Nephron (organoid): ENCODE measurements at regions not wholly inside any gene's neighbourhood (a gene's known extent, or its start where the extent isn't known, plus 50 kb on each side); places are given as distances from the start of the nearest gene placed in this dataset.

Source experiments
- H3K27ac Mint-ChIP-seq, 3 experiments: 2 replicates each; pipeline ENCODE4 v1.8.0; 2020; ENCODE audit warnings: mixed read lengths in 3 of 3, mild to moderate bottlenecking in 2 of 3, moderate library complexity in 1 of 3
- H3K27me3 Mint-ChIP-seq: 2 replicates; pipeline ENCODE4 v1.8.0; 2021; ENCODE audit warnings: low read depth, mild to moderate bottlenecking, moderate library complexity, mixed read lengths
- H3K36me3 Mint-ChIP-seq: 2 replicates; pipeline ENCODE4 v1.8.0; 2020; ENCODE audit warnings: low read depth, mixed read lengths
- H3K4me1 Mint-ChIP-seq: 2 replicates; pipeline ENCODE4 v1.8.0; 2020; ENCODE audit warnings: mixed read lengths
- H3K4me3 Mint-ChIP-seq, 3 experiments: 2 replicates each; pipeline ENCODE4 v1.8.0; 2020; ENCODE audit warnings: mild to moderate bottlenecking in 3 of 3, mixed read lengths in 3 of 3, moderate library complexity in 2 of 3
- H3K9me3 Mint-ChIP-seq: 2 replicates; pipeline ENCODE4 v1.8.0; 2020; ENCODE audit warnings: mixed read lengths
- TF ChIP-seq, protein P1 (sequence below), 3 experiments: fragments of 200-600 bp; sonication (generic); IDR thresholded peaks; one replicate each; pipeline ENCODE4 v1.5.0; 2021; ENCODE audit warnings: antibody characterized with exemption in 3 of 3; ENCODE audit not compliant: unreplicated experiment in 3 of 3

DNA sequence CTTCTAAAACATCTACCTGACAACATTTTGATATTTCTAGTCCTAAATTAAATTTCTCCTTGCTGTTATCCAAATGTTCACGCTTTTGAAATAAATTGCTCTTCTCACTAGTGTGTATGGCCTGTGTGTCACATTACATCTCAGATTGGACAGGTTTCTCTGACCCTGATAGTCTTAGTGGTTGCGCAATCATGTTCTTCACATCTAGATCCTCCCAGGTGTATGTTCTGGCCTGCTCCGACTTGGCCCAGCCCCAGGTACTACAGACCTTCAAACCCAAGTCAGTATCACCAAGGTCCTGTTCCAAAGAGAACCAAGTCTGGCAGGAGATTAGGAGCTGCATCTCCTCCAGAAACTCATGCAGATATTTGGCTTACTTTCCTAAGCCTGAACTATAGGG lies 209.5 kb downstream of the ASCL1 start:
- Mint-ChIP-seq H3K27me3 (no peaks in the 10 kb centered on the region), H3K4me1 (no peaks in the 10 kb centered on the region), H3K9me3 (no peaks in the 10 kb centered on the region), H3K4me3 (no peak overlapping the region), H3K27ac (no peak overlapping the region), H3K36me3 (no peaks in the 10 kb centered on the region)
- TF ChIP-seq, protein P1, sequence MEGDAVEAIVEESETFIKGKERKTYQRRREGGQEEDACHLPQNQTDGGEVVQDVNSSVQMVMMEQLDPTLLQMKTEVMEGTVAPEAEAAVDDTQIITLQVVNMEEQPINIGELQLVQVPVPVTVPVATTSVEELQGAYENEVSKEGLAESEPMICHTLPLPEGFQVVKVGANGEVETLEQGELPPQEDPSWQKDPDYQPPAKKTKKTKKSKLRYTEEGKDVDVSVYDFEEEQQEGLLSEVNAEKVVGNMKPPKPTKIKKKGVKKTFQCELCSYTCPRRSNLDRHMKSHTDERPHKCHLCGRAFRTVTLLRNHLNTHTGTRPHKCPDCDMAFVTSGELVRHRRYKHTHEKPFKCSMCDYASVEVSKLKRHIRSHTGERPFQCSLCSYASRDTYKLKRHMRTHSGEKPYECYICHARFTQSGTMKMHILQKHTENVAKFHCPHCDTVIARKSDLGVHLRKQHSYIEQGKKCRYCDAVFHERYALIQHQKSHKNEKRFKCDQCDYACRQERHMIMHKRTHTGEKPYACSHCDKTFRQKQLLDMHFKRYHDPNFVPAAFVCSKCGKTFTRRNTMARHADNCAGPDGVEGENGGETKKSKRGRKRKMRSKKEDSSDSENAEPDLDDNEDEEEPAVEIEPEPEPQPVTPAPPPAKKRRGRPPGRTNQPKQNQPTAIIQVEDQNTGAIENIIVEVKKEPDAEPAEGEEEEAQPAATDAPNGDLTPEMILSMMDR (IDR thresholded peaks at IDR 0.05; ENCODE audit: unreplicated experiment in 3 of 3): no peak

DNA sequence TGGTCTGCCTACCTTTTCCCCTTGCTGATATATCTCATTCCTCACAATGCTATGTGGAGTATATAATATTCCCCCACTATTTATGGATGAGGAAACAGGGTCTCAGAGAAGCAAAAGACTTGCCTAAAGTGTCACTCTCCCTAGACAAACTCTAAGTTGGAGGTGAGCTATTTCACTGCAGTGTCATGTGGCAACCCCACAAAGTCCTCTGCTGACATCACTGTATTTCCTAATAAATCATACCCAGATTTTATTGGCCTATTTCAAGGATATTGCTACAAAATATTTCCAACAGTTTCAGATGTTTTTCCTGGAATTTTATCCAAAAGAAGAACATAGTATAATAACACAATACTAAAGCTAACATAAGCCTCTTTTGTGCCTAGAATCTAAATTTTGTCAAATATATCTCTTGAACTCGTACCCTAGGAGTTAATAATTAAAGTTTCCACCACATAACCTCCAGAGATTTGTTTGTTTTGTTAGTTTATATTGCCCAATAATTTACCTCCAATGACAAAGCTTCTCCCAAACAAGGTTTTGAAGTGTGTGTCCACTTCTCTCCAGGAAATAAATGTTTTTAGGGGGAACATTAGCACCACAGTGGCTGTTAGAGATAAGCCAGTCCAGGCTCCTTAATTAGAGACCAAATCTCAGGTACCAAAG lies 215.1 kb downstream of the ASCL1 start:
- H3K4me3 Mint-ChIP-seq: no peak overlapping the region
- H3K27ac Mint-ChIP-seq: no peak overlapping the region

DNA sequence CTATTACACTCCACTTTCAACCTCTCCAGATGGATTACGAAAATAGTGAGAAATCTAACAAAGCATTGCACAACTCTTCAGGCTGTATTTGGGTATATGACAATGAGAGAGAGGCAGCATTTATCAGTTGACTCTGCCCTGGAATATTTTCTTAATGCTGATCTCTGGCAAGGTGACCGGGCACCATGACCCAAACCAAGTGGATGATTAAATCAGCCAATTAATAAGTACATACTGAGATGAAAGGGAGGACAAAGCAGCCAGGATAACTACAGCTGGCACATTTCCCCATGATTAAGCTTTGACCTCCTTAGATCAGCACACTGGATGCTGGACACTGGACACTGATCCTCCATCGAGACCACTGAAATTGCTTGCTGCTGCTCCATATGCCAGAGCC lies 218.2 kb downstream of the ASCL1 start:
- Mint-ChIP-seq H3K36me3 (no peaks in the 10 kb centered on the region), H3K4me1 (no peaks in the 10 kb centered on the region), H3K9me3 (no peaks in the 10 kb centered on the region), H3K27me3 (no peaks in the 10 kb centered on the region), H3K27ac (no peak overlapping the region), H3K4me3 (no peak overlapping the region)
- TF ChIP-seq, protein P1 (IDR thresholded peaks at IDR 0.05; ENCODE audit: unreplicated experiment in 3 of 3): no peak

More for the DNA sequence above, 215.1 kb downstream of the ASCL1 start:
- H3K27me3 Mint-ChIP-seq: no peaks in the 10 kb centered on the region
- TF ChIP-seq, protein P1 (IDR thresholded peaks at IDR 0.05; ENCODE audit: unreplicated experiment in 3 of 3): no peak
- no peaks in the 10 kb centered on the region for H3K4me1 Mint-ChIP-seq
- H3K36me3 Mint-ChIP-seq: no peaks in the 10 kb centered on the region
- no peaks in the 10 kb centered on the region for H3K9me3 Mint-ChIP-seq

DNA sequence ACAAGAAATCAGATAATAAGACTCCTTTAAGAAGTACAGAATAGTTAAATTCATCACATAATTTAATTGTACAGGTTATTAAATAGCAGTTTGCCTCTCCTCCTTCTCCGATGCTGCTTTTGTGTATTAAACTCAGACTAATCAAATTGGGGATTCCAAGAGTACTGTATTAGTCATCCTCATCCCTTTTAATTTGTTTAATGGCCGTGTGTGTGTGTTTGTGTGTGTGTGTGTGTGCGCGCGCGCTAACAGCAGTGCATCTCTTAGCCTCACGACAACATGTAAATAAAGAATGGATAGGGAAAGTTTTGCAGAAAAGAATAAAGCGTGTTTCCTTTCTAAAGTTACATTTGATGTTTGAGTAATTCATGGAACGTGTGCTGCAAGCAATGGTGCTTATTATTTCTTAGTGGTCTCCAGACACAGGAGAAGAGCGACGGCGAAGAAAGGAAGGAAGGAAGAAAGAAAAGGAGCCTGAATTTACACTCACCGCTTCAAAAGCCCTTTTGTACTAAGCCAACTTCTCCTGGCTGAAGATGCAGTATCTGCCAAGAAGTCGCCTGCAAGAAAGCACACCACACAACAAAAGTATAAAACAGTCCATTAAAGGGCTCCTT lies 220.3 kb downstream of the ASCL1 start:
- H3K27ac Mint-ChIP-seq: no peak overlapping the region
- H3K9me3 Mint-ChIP-seq: no peaks in the 10 kb centered on the region
- no peaks in the 10 kb centered on the region for H3K36me3 Mint-ChIP-seq
- TF ChIP-seq, protein P1 (IDR thresholded peaks at IDR 0.05; ENCODE audit: unreplicated experiment in 3 of 3): no peak
- H3K4me3 Mint-ChIP-seq: no peak overlapping the region
- no peaks in the 10 kb centered on the region for H3K4me1 Mint-ChIP-seq
- H3K27me3 Mint-ChIP-seq: no peaks in the 10 kb centered on the region

DNA sequence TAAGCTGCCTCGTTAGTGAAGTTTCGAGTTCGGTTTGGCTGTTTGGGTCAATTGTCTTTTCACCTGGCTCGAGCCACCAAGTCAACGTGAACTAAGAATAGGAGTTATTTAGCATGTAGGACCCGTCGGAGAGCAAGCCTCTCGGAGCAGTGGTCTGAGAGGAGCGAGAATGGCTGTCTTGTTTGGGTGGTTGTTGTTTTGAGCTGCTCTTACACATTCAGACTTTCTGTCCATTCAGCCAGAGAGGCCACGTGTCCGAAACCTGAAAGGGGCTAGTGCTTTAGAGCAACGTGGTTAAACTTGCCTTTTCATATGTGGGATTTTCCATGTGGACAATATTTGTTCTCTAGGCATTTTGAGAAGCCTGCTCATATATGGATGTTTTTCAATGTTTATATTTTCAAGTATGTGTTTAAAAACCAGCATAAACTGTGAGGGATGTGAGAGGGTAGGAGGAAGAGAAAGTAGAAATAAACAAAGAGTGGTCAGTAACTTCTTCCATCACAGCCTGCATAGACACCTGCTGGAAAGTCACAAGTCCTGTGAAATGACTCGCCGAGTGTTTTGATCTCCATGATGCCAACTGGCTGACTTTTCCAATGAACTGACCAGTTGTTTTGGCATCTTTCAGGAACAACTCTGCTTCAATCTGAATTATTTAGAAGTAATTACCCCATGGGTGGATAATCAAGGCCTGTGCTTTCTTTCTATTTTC lies 221.0 kb downstream of the ASCL1 start:
- no peak overlapping the region for H3K4me3 Mint-ChIP-seq
- H3K4me1 Mint-ChIP-seq: no peaks in the 10 kb centered on the region
- H3K27ac Mint-ChIP-seq: no peak overlapping the region
- H3K36me3 Mint-ChIP-seq: no peaks in the 10 kb centered on the region
- peaks cover 2% of the 10 kb centered on the region for H3K27me3 Mint-ChIP-seq
- TF ChIP-seq, protein P1 (IDR thresholded peaks at IDR 0.05; ENCODE audit: unreplicated experiment in 3 of 3): no peak
- H3K9me3 Mint-ChIP-seq: no peaks in the 10 kb centered on the region
